Small intestine (tissue), 7 donors: ENCODE measurements at regions not wholly inside any gene's neighbourhood (a gene's known extent, or its start where the extent isn't known, plus 50 kb on each side); places are given as distances from the start of the nearest gene placed in this dataset.

ENCODE experiments used
- DNase-seq, 2 donors: peaks; one replicate each; pipeline versions ENCODE4 v3.0.0 to v3.0.0-alpha.2; 2013
- FAIRE-seq: peaks from 2 replicates; lab custom pipeline; 2012; peaks lifted over from hg19 to GRCh38; lab: Jason Lieb, UNC
- H3K27ac ChIP-seq, 3 donors: one replicate each; pipeline ENCODE4 v1.5.1; 2013; ENCODE audit warnings: low read length in 2 of 3, mild to moderate bottlenecking in 2 of 3, control low read depth in 1 of 3, inconsistent platforms in 1 of 3, low read depth in 1 of 3, moderate library complexity in 1 of 3
- H3K27me3 ChIP-seq, 3 donors: one replicate each; pipeline ENCODE4 v1.6.1; 2013; ENCODE audit warnings: low read length in 3 of 3, inconsistent platforms in 1 of 3; ENCODE audit not compliant: control insufficient read depth in 3 of 3, insufficient read depth in 3 of 3
- H3K36me3 ChIP-seq, 3 donors: one replicate each; pipeline ENCODE4 v1.6.1; 2013; ENCODE audit warnings: low read length in 3 of 3, inconsistent platforms in 1 of 3, low read depth in 1 of 3, mild to moderate bottlenecking in 1 of 3, moderate library complexity in 1 of 3; ENCODE audit not compliant: control insufficient read depth in 3 of 3, insufficient read depth in 2 of 3
- H3K4me1 ChIP-seq, 3 donors: one replicate each; pipeline ENCODE4 v1.6.1; 2013; ENCODE audit warnings: low read length in 2 of 3, inconsistent platforms in 1 of 3, low read depth in 1 of 3, mild to moderate bottlenecking in 1 of 3, moderate library complexity in 1 of 3; ENCODE audit not compliant: control insufficient read depth in 3 of 3, insufficient read depth in 2 of 3
- H3K4me3 ChIP-seq, 3 donors: one replicate each; pipeline ENCODE4 v1.5.1; 2013; ENCODE audit warnings: low read length in 3 of 3, control low read depth in 1 of 3, inconsistent platforms in 1 of 3, low read depth in 1 of 3, mild to moderate bottlenecking in 1 of 3, moderate library complexity in 1 of 3
- H3K9me3 ChIP-seq, 2 donors: one replicate each; pipeline ENCODE4 v1.6.1; 2013; ENCODE audit warnings: low read depth in 1 of 2, low read length in 1 of 2; ENCODE audit not compliant: control insufficient read depth in 2 of 2, insufficient read depth in 1 of 2
- WGBS, 3 donors: extraction: QIAGEN DNeasy Blood & Tissue Kit; methylation state at CpG; one replicate each; pipeline ENCODE4 v1.1.7; 2013; 5-methylcytosine and 5-hydroxymethylcytosine counted together
- donor health status: healthy with polysubstance abuse.
- donor health status: control.
- donor health status: control.
- donor health status: Bipolar disorder and iron deficiency.
- donor health status: healthy.

- DNase-seq: no peak
- no peaks in the 10 kb centered on the region for H3K36me3 ChIP-seq
- H3K27me3 ChIP-seq: no peaks in the 10 kb centered on the region
- no peak for FAIRE-seq
- no peak overlapping the region for H3K27ac ChIP-seq
- no peaks in the 10 kb centered on the region for H3K9me3 ChIP-seq
- H3K4me1 ChIP-seq: no peaks in the 10 kb centered on the region
- no peak overlapping the region for H3K4me3 ChIP-seq
- WGBS, 3 donors: 74 to 81% (median 77%) methylated on average over 2 of the region's 2 CpGs
These were observed 244.7 kb upstream of the SLC24A2 start for GRCh38 chr9:20033511-20033910.

- no peak overlapping the region for H3K27ac ChIP-seq
- H3K27me3 ChIP-seq: no peaks in the 10 kb centered on the region
- no peaks in the 10 kb centered on the region for H3K4me1 ChIP-seq
- H3K4me3 ChIP-seq: no peak overlapping the region
- DNase-seq (no peak), FAIRE-seq (no peak)
- H3K9me3 ChIP-seq: no peaks in the 10 kb centered on the region
- WGBS, 3 donors: 83 to 85% (median 85%) methylated on average over 8 of the region's 8 CpGs
- H3K36me3 ChIP-seq: no peaks in the 10 kb centered on the region
These were observed 243.7 kb upstream of the SLC24A2 start for GRCh38 chr9:20032413-20033006.

GRCh38 chr9:20031836-20032235, 243.0 kb upstream of the SLC24A2 start:
- H3K27ac ChIP-seq: no peak overlapping the region
- 54 to 69% (median 68%) methylated on average over 6 of the region's 6 CpGs for WGBS, 3 donors
- no peak for DNase-seq
- H3K4me3 ChIP-seq: no peak overlapping the region
- no peak for FAIRE-seq
- H3K27me3 ChIP-seq: no peaks in the 10 kb centered on the region
- no peaks in the 10 kb centered on the region for H3K4me1 ChIP-seq
- H3K36me3 ChIP-seq: no peaks in the 10 kb centered on the region
- H3K9me3 ChIP-seq: no peaks in the 10 kb centered on the region

GRCh38 chr9:20030671-20031070, 241.8 kb upstream of the SLC24A2 start:
- Histone ChIP-seq H3K4me3 (no peak overlapping the region), H3K4me1 (no peaks in the 10 kb centered on the region), H3K36me3 (no peaks in the 10 kb centered on the region), H3K9me3 (no peaks in the 10 kb centered on the region), H3K27me3 (no peaks in the 10 kb centered on the region), H3K27ac (no peak overlapping the region)
- FAIRE-seq (no peak), DNase-seq (no peak)
- 62 to 87% (median 85%) methylated on average over 2 of the region's 2 CpGs for WGBS, 3 donors

- no peaks in the 10 kb centered on the region for H3K9me3 ChIP-seq
- H3K27me3 ChIP-seq: no peaks in the 10 kb centered on the region
- no peaks in the 10 kb centered on the region for H3K36me3 ChIP-seq
- H3K4me3 ChIP-seq: no peak overlapping the region
- DNase-seq (no peak), FAIRE-seq (no peak)
- WGBS, 3 donors: 88 to 92% (median 91%) methylated on average over 4 of the region's 4 CpGs
- no peaks in the 10 kb centered on the region for H3K4me1 ChIP-seq
- H3K27ac ChIP-seq: no peak overlapping the region
These were observed 241.4 kb upstream of the SLC24A2 start for GRCh38 chr9:20030221-20030620.

- FAIRE-seq (no peak), DNase-seq (no peak)
- H3K27ac ChIP-seq: no peak overlapping the region
- H3K27me3 ChIP-seq: no peaks in the 10 kb centered on the region
- H3K4me1 ChIP-seq: no peaks in the 10 kb centered on the region
- 37 to 56% (median 40%) methylated on average over 5 of the region's 5 CpGs for WGBS, 3 donors
- H3K9me3 ChIP-seq: no peaks in the 10 kb centered on the region
- no peak overlapping the region for H3K4me3 ChIP-seq
- no peaks in the 10 kb centered on the region for H3K36me3 ChIP-seq
These were observed 240.0 kb upstream of the SLC24A2 start for GRCh38 chr9:20028849-20029231.

GRCh38 chr9:20028192-20028848, 239.5 kb upstream of the SLC24A2 start:
- no peak for FAIRE-seq
- Histone ChIP-seq H3K9me3 (no peaks in the 10 kb centered on the region), H3K4me3 (no peak overlapping the region), H3K27ac (no peak overlapping the region), H3K36me3 (no peaks in the 10 kb centered on the region), H3K27me3 (no peaks in the 10 kb centered on the region), H3K4me1 (no peaks in the 10 kb centered on the region)
- no peak for DNase-seq
- WGBS, 3 donors: 30 to 51% (median 39%) methylated on average over 6 of the region's 6 CpGs

- no peak for FAIRE-seq
- H3K36me3 ChIP-seq: no peaks in the 10 kb centered on the region
- no peaks in the 10 kb centered on the region for H3K9me3 ChIP-seq
- no peaks in the 10 kb centered on the region for H3K27me3 ChIP-seq
- no peak for DNase-seq
- no peak overlapping the region for H3K4me3 ChIP-seq
- peaks cover 0 to 3% (median 0%) of the 10 kb centered on the region in 3 donors for H3K4me1 ChIP-seq
- 62 to 74% (median 64%) methylated on average over 8 of the region's 8 CpGs for WGBS, 3 donors
- no peak overlapping the region for H3K27ac ChIP-seq
These were observed 235.2 kb upstream of the SLC24A2 start for GRCh38 chr9:20023961-20024571.
